ENCODE measurements at regions not wholly inside any gene's neighbourhood (a gene's known extent, or its start where the extent isn't known, plus 50 kb on each side); places are given as distances from the start of the nearest gene placed in this dataset.

DNA sequence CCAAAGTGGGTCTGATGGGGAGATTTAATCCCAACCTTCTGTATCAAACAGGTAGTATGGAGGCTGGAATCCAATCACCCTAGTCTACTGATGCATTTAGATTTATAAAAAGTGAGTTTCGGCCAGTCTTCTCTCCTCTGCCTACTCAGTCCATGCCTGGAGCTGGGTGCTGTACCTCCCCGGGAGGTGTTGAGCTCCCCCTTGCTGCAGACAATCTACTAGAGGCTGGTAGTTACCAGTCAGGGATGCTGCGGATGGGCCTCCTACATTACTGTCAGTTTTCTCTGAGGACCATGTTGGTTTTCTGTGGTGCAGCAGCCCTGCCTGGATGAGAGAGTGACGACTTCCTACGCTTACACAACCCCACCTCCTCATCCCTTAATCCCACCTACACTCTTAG lies 118.6 kb upstream of the CELF4 start:
- 87% methylated on average over 5 of the region's 5 CpGs; no CpG with 5 or more reads in 1 of the 2 experiments for WGBS, 2 experiments (ENCODE audit: extremely low coverage in 1 of 2, insufficient coverage in 1 of 2, insufficient read length in 1 of 2, insufficient replicate concordance in 2 of 2, low coverage in 1 of 2, low lambda C conversion rate in 2 of 2, missing lambda C conversion rate in 1 of 2)
- Histone ChIP-seq H2BK12ac (ENCODE audit: low read depth, low read length) (peak overlapping the region; percentile 52; the same call in 1 of the 2 replicates), H3K56ac (replicated peaks; ENCODE audit: insufficient read length, low read depth, low read length) (no peak overlapping the region), H3K23me2 (ENCODE audit: low read depth, low read length) (no peaks in the 10 kb centered on the region), H3K9me3 (ENCODE audit: insufficient read depth in 2 of 2, low read depth in 1 of 2, low read length in 1 of 2) (no peaks in the 10 kb centered on the region), H3K23ac (ENCODE audit: insufficient read length) (no peak overlapping the region), H3K4me3 (ENCODE audit: extremely low read depth in 1 of 4, insufficient read depth in 2 of 4, low read depth in 3 of 4, low read length in 4 of 4) (no peak overlapping the region), H2AK5ac (ENCODE audit: low read depth, low read length) (no peak overlapping the region), H4K5ac (ENCODE audit: insufficient read length, low read depth, low read length) (no peak overlapping the region), H3K9ac (replicated peaks in 1 of 4; ENCODE audit: extremely low read depth in 1 of 4, low read depth in 3 of 4, low read length in 3 of 4) (no peak overlapping the region), H3K27ac (ENCODE audit: low read depth, low read length) (no peak overlapping the region), H3K79me2 (ENCODE audit: control insufficient read depth in 1 of 2, insufficient read depth in 2 of 2, low read length in 2 of 2) (no peaks in the 10 kb centered on the region), H2AFZ (ENCODE audit: low read length) (no peak overlapping the region), H3K4ac (replicated peaks; ENCODE audit: insufficient read length, low read depth, low read length) (no peak overlapping the region), H3K79me1 (ENCODE audit: low read depth, low read length) (no peaks in the 10 kb centered on the region), H2BK5ac (ENCODE audit: low read depth, low read length) (no peak overlapping the region), H2BK15ac (ENCODE audit: low read length) (0 out of 2 replicates have a peak overlapping the region, but pooled peaks have one; percentile 5), H3K36me3 (ENCODE audit: control insufficient read depth in 2 of 4, insufficient read depth in 4 of 4, low read length in 3 of 4) (no peaks in the 10 kb centered on the region), H3K4me1 (replicated peaks in 1 of 4; ENCODE audit: control insufficient read depth in 3 of 4, insufficient read depth in 4 of 4, low read length in 3 of 4) (no peaks in the 10 kb centered on the region), H2BK120ac (replicated peaks; ENCODE audit: low read depth, low read length) (no peak overlapping the region), H3K4me2 (ENCODE audit: insufficient read depth in 1 of 2, low read depth in 2 of 2, low read length in 2 of 2) (no peak overlapping the region), H3K27me3 (replicated peaks in 1 of 4; ENCODE audit: control insufficient read depth in 3 of 4, extremely low read depth in 1 of 4, insufficient read depth in 3 of 4, low read length in 3 of 4) (no peaks in the 10 kb centered on the region), H2BK20ac (ENCODE audit: low read length) (no peak overlapping the region), H4K91ac (replicated peaks; ENCODE audit: insufficient read length, low read length) (no peak overlapping the region), H4K20me1 (replicated peaks in 1 of 2; ENCODE audit: control insufficient read depth in 1 of 2, insufficient read depth in 2 of 2, low read length in 2 of 2) (no peaks in the 10 kb centered on the region), H3K14ac (ENCODE audit: insufficient read length) (no peak overlapping the region), H3K18ac (ENCODE audit: extremely low read depth, low read length) (no peak overlapping the region), H4K8ac (ENCODE audit: extremely low read depth, insufficient read depth, low read length) (no peak overlapping the region)
- no peak for DNase-seq (ENCODE audit: low read depth in 1 of 2, low spot score in 2 of 2)
- TF ChIP-seq TAF1 (IDR thresholded peaks at IDR 0.05; ENCODE audit: low read depth, low read length), result no peak
- TF ChIP-seq RAD21 (IDR thresholded peaks at IDR 0.05 in 1 of 2, conservative IDR thresholded peaks at IDR 0.05 in 1 of 2; ENCODE audit: low read depth in 2 of 2, low read length in 2 of 2), result peak in 1 of 2 experiments; percentile 30; a peak in 1 of 4 replicates
- no peak for FAIRE-seq
- ChIA-PET POLR2A (ENCODE audit: partially characterized antibody) (no interaction called here), CTCF (ENCODE audit: partially characterized antibody) (interaction anchor here (0.8 to 1.6 kb wide), 9 partner anchors 11 to 112 kb away, joined by 3 to 5 read pairs (median 3); no protein-coding TSS in a partner anchor)

All from H1 (cell line).